Activated CD4-positive, CD25-positive, alpha-beta regulatory T cell treated with anti-CD3 and anti-CD28 coated beads, Interleukin-2, amount 50 U/mL, for 24 hours (primary cell): ENCODE measurements at regions not wholly inside any gene's neighbourhood (a gene's known extent, or its start where the extent isn't known, plus 50 kb on each side); places are given as distances from the start of the nearest gene placed in this dataset.

Experiments
- ATAC-seq, 2 donors: fragments of 150-1000 bp; cut with Tn5 transposase; one replicate each; pipeline ENCODE4 v1.10.0; 2021; ENCODE audit warnings: mild to moderate bottlenecking in 1 of 2, moderate library complexity in 1 of 2

GRCh38 chr10:31754803-31755624, 173.6 kb downstream of the ARHGAP12 start:
- ATAC-seq, result no peak

- no peak for ATAC-seq
Observed at GRCh38 chr10:31753681-31754080, 174.9 kb downstream of the ARHGAP12 start.

- no peak for ATAC-seq
Observed at GRCh38 chr10:31752170-31752569, 176.5 kb downstream of the ARHGAP12 start.

- no peak for ATAC-seq
Observed at GRCh38 chr10:31751738-31752080, 176.9 kb downstream of the ARHGAP12 start.

GRCh38 chr10:31751051-31751737, 177.4 kb downstream of the ARHGAP12 start:
- no peak for ATAC-seq

- no peak for ATAC-seq
Observed at GRCh38 chr10:31749981-31750840, 178.4 kb downstream of the ARHGAP12 start.

- no peak for ATAC-seq
Observed at GRCh38 chr10:31749301-31749700, 179.3 kb downstream of the ARHGAP12 start.

GRCh38 chr10:31745612-31746376, 182.8 kb downstream of the ARHGAP12 start:
- peak; percentile 99 to 100 for ATAC-seq

- ATAC-seq, result no peak
Observed at GRCh38 chr10:31744025-31744424, 184.6 kb downstream of the ARHGAP12 start.

- ATAC-seq, result no peak
Observed at GRCh38 chr10:31742255-31742654, 186.4 kb downstream of the ARHGAP12 start.

- no peak for ATAC-seq
Observed at GRCh38 chr10:31741473-31741872, 187.2 kb downstream of the ARHGAP12 start.

- no peak for ATAC-seq
Observed at GRCh38 chr10:31739711-31740110, 188.9 kb downstream of the ARHGAP12 start.

- ATAC-seq, result no peak
Observed at GRCh38 chr10:31739146-31739545, 189.5 kb downstream of the ARHGAP12 start.

GRCh38 chr10:31731711-31732110, 196.9 kb downstream of the ARHGAP12 start:
- ATAC-seq, result no peak

- ATAC-seq, result no peak
Observed at GRCh38 chr10:31730776-31731175, 197.9 kb downstream of the ARHGAP12 start.

- ATAC-seq, result no peak
Observed at GRCh38 chr10:31728698-31729224, 199.9 kb downstream of the ARHGAP12 start.

- ATAC-seq, result no peak
Observed at GRCh38 chr10:31725436-31725835, 203.2 kb downstream of the ARHGAP12 start.

- no peak for ATAC-seq
Observed at GRCh38 chr10:31724296-31724695, 204.3 kb downstream of the ARHGAP12 start.

GRCh38 chr10:31723106-31723750, 205.4 kb downstream of the ARHGAP12 start:
- no peak for ATAC-seq

GRCh38 chr10:31721096-31721495, 207.5 kb downstream of the ARHGAP12 start:
- no peak for ATAC-seq

- ATAC-seq, result no peak
Observed at GRCh38 chr10:31720546-31720945, 208.1 kb downstream of the ARHGAP12 start.

GRCh38 chr10:31709476-31709875, 219.2 kb downstream of the ARHGAP12 start:
- no peak for ATAC-seq
